ENCODE measurements at regions not wholly inside any gene's neighbourhood (a gene's known extent, or its start where the extent isn't known, plus 50 kb on each side); places are given as distances from the start of the nearest gene placed in this dataset.

GRCh38 chr7:156155988-156156733 is 343.9 kb upstream of the SHH start:
- DNase-seq (no peak), ATAC-seq (no peak)
- intact Hi-C loops (cut with micrococcal nuclease) = no loop called here

GRCh38 chr7:156153590-156153989 is 341.3 kb upstream of the SHH start:
- no peak for DNase-seq
- intact Hi-C loops (cut with micrococcal nuclease) = no loop called here
- ATAC-seq = no peak

- intact Hi-C loops (cut with micrococcal nuclease) = no loop called here
- ATAC-seq (no peak), DNase-seq (no peak)
Measured at GRCh38 chr7:156152390-156152789, 340.1 kb upstream of the SHH start.

- no peak for DNase-seq
- intact Hi-C loops (cut with micrococcal nuclease) = no loop called here
- no peak for ATAC-seq
Measured at GRCh38 chr7:156151658-156152057, 339.4 kb upstream of the SHH start.

GRCh38 chr7:156151078-156151477 is 338.8 kb upstream of the SHH start:
- intact Hi-C loops (cut with micrococcal nuclease) = no loop called here
- no peak for ATAC-seq
- no peak for DNase-seq

- no peak for DNase-seq
- intact Hi-C loops (cut with micrococcal nuclease) = no loop called here
- ATAC-seq = no peak
Measured at GRCh38 chr7:156148995-156149394, 336.7 kb upstream of the SHH start.

- DNase-seq (no peak), ATAC-seq (no peak)
- intact Hi-C loops (cut with micrococcal nuclease) = no loop called here
Measured at GRCh38 chr7:156148547-156148946, 336.3 kb upstream of the SHH start.

- DNase-seq (no peak), ATAC-seq (no peak)
- intact Hi-C loops (cut with micrococcal nuclease) = no loop called here
Measured at GRCh38 chr7:156147756-156148504, 335.7 kb upstream of the SHH start.

GRCh38 chr7:156147104-156147503 is 334.8 kb upstream of the SHH start:
- intact Hi-C loops (cut with micrococcal nuclease) = no loop called here
- DNase-seq (no peak), ATAC-seq (no peak)

- intact Hi-C loops (cut with micrococcal nuclease) = no loop called here
- ATAC-seq (no peak), DNase-seq (no peak)
Measured at GRCh38 chr7:156145996-156146395, 333.7 kb upstream of the SHH start.

- no peak for DNase-seq
- ATAC-seq = no peak
- intact Hi-C loops (cut with micrococcal nuclease) = no loop called here
Measured at GRCh38 chr7:156145184-156145583, 332.9 kb upstream of the SHH start.

- DNase-seq (no peak), ATAC-seq (no peak)
Measured at GRCh38 chr7:156143683-156144082, 331.4 kb upstream of the SHH start.

GRCh38 chr7:156143158-156143557 is 330.9 kb upstream of the SHH start:
- intact Hi-C loops (cut with micrococcal nuclease) = no loop called here
- DNase-seq (no peak), ATAC-seq (no peak)

More at GRCh38 chr7:156143683-156144082, 331.4 kb upstream of the SHH start:
- intact Hi-C loops (cut with micrococcal nuclease) = no loop called here

GRCh38 chr7:156141941-156142340 is 329.7 kb upstream of the SHH start:
- DNase-seq (no peak), ATAC-seq (no peak)
- intact Hi-C loops (cut with micrococcal nuclease) = no loop called here

- intact Hi-C loops (cut with micrococcal nuclease) = no loop called here
- ATAC-seq (no peak), DNase-seq (no peak)
Measured at GRCh38 chr7:156140896-156141295, 328.6 kb upstream of the SHH start.

GRCh38 chr7:156140447-156140846 is 328.2 kb upstream of the SHH start:
- intact Hi-C loops (cut with micrococcal nuclease) = no loop called here
- DNase-seq (no peak), ATAC-seq (no peak)

GRCh38 chr7:156139633-156140032 is 327.4 kb upstream of the SHH start:
- no peak for DNase-seq
- ATAC-seq = no peak
- intact Hi-C loops (cut with micrococcal nuclease) = no loop called here

GRCh38 chr7:156139112-156139511 is 326.8 kb upstream of the SHH start:
- ATAC-seq (no peak), DNase-seq (no peak)
- intact Hi-C loops (cut with micrococcal nuclease) = no loop called here

GRCh38 chr7:156131881-156132280 is 319.6 kb upstream of the SHH start:
- DNase-seq = no peak
- no peak for ATAC-seq
- intact Hi-C loops (cut with micrococcal nuclease) = no loop called here

GRCh38 chr7:156129522-156129921 is 317.3 kb upstream of the SHH start:
- intact Hi-C loops (cut with micrococcal nuclease) = no loop called here
- DNase-seq (no peak), ATAC-seq (no peak)

- ATAC-seq (no peak), DNase-seq (no peak)
- intact Hi-C loops (cut with micrococcal nuclease) = no loop called here
Measured at GRCh38 chr7:156128496-156128895, 316.2 kb upstream of the SHH start.

Data from left ventricle myocardium superior (tissue), 1 donor.